ENCODE measurements at regions not wholly inside any gene's neighbourhood (a gene's known extent, or its start where the extent isn't known, plus 50 kb on each side); places are given as distances from the start of the nearest gene placed in this dataset.

DNA sequence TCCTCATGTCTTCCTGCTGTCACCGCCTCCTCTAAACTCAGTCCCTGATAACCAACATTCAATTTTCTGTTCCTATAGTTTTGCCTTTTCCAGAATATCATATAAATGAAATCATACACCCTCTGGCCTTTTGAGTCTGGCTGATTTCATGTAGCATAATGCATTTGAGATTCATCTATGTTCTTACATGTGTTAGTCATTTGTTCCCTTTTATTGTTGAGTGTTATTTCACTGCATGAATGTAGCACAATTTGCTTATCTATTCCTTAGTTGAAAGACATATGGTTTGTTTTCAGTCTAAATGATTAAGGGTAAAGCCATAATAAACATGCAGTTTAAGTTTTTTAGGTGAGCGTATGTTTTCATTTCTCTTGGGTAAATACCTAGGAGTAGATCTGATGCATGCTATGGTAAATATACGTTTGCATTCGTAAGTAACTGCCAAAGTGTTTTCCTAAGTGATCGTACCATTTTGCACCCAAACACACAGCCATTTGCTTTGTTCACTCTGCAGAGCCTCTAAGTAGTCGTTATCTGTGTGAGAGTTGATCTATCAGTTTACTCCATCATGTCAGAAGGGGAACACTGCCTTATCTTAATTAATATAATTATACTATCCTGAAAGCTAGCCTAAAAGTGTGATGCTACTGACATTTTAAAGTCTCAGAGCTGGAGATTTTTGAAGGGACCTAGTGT lies 460.8 kb downstream of the DMAC1 start:
- WGBS, 2 experiments (ENCODE audit: extremely low coverage in 1 of 2, insufficient coverage in 1 of 2, insufficient read length in 1 of 2, insufficient replicate concordance in 2 of 2, low coverage in 1 of 2, low lambda C conversion rate in 2 of 2, missing lambda C conversion rate in 1 of 2), result 82% methylated on average over 6 of the region's 6 CpGs; no CpG with 5 or more reads in 1 of the 2 experiments
- Histone ChIP-seq H2BK15ac (ENCODE audit: low read length) (no peak overlapping the region), H2BK5ac (ENCODE audit: low read depth, low read length) (no peak overlapping the region), H3K79me2 (ENCODE audit: control insufficient read depth in 1 of 2, insufficient read depth in 2 of 2, low read length in 2 of 2) (no peaks in the 10 kb centered on the region), H3K4me1 (replicated peaks in 1 of 4; ENCODE audit: control insufficient read depth in 3 of 4, insufficient read depth in 4 of 4, low read length in 3 of 4) (no peaks in the 10 kb centered on the region), H3K36me3 (ENCODE audit: control insufficient read depth in 2 of 4, insufficient read depth in 4 of 4, low read length in 3 of 4) (no peaks in the 10 kb centered on the region), H2BK20ac (ENCODE audit: low read length) (no peak overlapping the region), H4K5ac (ENCODE audit: insufficient read length, low read depth, low read length) (no peak overlapping the region), H3K56ac (replicated peaks; ENCODE audit: insufficient read length, low read depth, low read length) (no peak overlapping the region), H3K23ac (ENCODE audit: insufficient read length) (no peak overlapping the region), H3K27me3 (replicated peaks in 1 of 4; ENCODE audit: control insufficient read depth in 3 of 4, extremely low read depth in 1 of 4, insufficient read depth in 3 of 4, low read length in 3 of 4) (no peaks in the 10 kb centered on the region), H2AFZ (ENCODE audit: low read length) (no peak overlapping the region), H3K18ac (ENCODE audit: extremely low read depth, low read length) (no peak overlapping the region), H4K91ac (replicated peaks; ENCODE audit: insufficient read length, low read length) (no peak overlapping the region), H4K8ac (ENCODE audit: extremely low read depth, insufficient read depth, low read length) (no peak overlapping the region), H3K4ac (replicated peaks; ENCODE audit: insufficient read length, low read depth, low read length) (no peak overlapping the region), H3K9me3 (ENCODE audit: insufficient read depth in 2 of 2, low read depth in 1 of 2, low read length in 1 of 2) (no peaks in the 10 kb centered on the region), H4K20me1 (replicated peaks in 1 of 2; ENCODE audit: control insufficient read depth in 1 of 2, insufficient read depth in 2 of 2, low read length in 2 of 2) (no peaks in the 10 kb centered on the region), H3K4me2 (ENCODE audit: insufficient read depth in 1 of 2, low read depth in 2 of 2, low read length in 2 of 2) (no peak overlapping the region), H3K4me3 (ENCODE audit: extremely low read depth in 1 of 4, insufficient read depth in 2 of 4, low read depth in 3 of 4, low read length in 4 of 4) (no peak overlapping the region), H2AK5ac (ENCODE audit: low read depth, low read length) (no peak overlapping the region), H3K79me1 (ENCODE audit: low read depth, low read length) (no peaks in the 10 kb centered on the region), H3K9ac (replicated peaks in 1 of 4; ENCODE audit: extremely low read depth in 1 of 4, low read depth in 3 of 4, low read length in 3 of 4) (no peak overlapping the region), H2BK12ac (ENCODE audit: low read depth, low read length) (no peak overlapping the region), H3K23me2 (ENCODE audit: low read depth, low read length) (no peaks in the 10 kb centered on the region), H3K14ac (ENCODE audit: insufficient read length) (no peak overlapping the region), H3K27ac (ENCODE audit: low read depth, low read length) (no peak overlapping the region), H2BK120ac (replicated peaks; ENCODE audit: low read depth, low read length) (no peak overlapping the region)
- CTCF ChIA-PET (ENCODE audit: partially characterized antibody), result interaction anchor here (0.6 to 4.4 kb wide), 6 partner anchors 8 to 286 kb away, joined by 3 to 22 read pairs (median 4); no protein-coding TSS in a partner anchor
- DNase-seq (ENCODE audit: low read depth in 1 of 2, low spot score in 2 of 2) (no peak), FAIRE-seq (no peak)
- POLR2A ChIA-PET (ENCODE audit: partially characterized antibody), result no interaction called here
- no peak for TF ChIP-seq POU5F1 (IDR thresholded peaks at IDR 0.05; ENCODE audit: low read depth, low read length)
- no peak for TF ChIP-seq EP300 (IDR thresholded peaks at IDR 0.05; ENCODE audit: borderline replicate concordance in 1 of 2, low read depth in 2 of 2, low read length in 2 of 2)
- TF ChIP-seq RBBP5 (IDR thresholded peaks at IDR 0.05; ENCODE audit: borderline replicate concordance, low read depth, low read length), result no peak
- no peak for TF ChIP-seq SAP30 (IDR thresholded peaks at IDR 0.05; ENCODE audit: insufficient read depth, insufficient replicate concordance, low read length)
- TF ChIP-seq RNF2 (IDR thresholded peaks at IDR 0.05; ENCODE audit: borderline replicate concordance, low read depth, low read length, missing control alignments, poor library complexity, severe bottlenecking), result no peak
- no peak for TF ChIP-seq CBX5 (IDR thresholded peaks at IDR 0.05; ENCODE audit: low read depth, low read length)
- no peak for TF ChIP-seq NANOG (IDR thresholded peaks at IDR 0.05; ENCODE audit: insufficient read depth, low read depth, low read length, poor library complexity, severe bottlenecking)
- no peak for TF ChIP-seq POLR2AphosphoS5 (IDR thresholded peaks at IDR 0.05; ENCODE audit: low read depth, low read length)
- TF ChIP-seq POLR2A (IDR thresholded peaks at IDR 0.05; ENCODE audit: control extremely low read depth in 1 of 2, low read depth in 2 of 2, low read length in 2 of 2), result no peak
- TF ChIP-seq, protein P1, sequence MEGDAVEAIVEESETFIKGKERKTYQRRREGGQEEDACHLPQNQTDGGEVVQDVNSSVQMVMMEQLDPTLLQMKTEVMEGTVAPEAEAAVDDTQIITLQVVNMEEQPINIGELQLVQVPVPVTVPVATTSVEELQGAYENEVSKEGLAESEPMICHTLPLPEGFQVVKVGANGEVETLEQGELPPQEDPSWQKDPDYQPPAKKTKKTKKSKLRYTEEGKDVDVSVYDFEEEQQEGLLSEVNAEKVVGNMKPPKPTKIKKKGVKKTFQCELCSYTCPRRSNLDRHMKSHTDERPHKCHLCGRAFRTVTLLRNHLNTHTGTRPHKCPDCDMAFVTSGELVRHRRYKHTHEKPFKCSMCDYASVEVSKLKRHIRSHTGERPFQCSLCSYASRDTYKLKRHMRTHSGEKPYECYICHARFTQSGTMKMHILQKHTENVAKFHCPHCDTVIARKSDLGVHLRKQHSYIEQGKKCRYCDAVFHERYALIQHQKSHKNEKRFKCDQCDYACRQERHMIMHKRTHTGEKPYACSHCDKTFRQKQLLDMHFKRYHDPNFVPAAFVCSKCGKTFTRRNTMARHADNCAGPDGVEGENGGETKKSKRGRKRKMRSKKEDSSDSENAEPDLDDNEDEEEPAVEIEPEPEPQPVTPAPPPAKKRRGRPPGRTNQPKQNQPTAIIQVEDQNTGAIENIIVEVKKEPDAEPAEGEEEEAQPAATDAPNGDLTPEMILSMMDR (IDR thresholded peaks at IDR 0.05; ENCODE audit: control extremely low read depth in 1 of 3, insufficient read depth in 1 of 3, low read depth in 1 of 3, low read length in 3 of 3), result no peak

Data from H1 (cell line).